H1 (cell line): ENCODE measurements at regions not wholly inside any gene's neighbourhood (a gene's known extent, or its start where the extent isn't known, plus 50 kb on each side); places are given as distances from the start of the nearest gene placed in this dataset.

Experiments
- CTCF ChIA-PET: fragments of 300-600 bp; sonication (Branson Sonifier 250); formaldehyde crosslinking; loops from one replicate; lab custom pipeline; 2021; ENCODE audit not compliant: partially characterized antibody; lab: Charles Lee
- POLR2A ChIA-PET: fragments of 300-600 bp; sonication (Branson Sonifier 250); formaldehyde crosslinking; loops from one replicate; lab custom pipeline; 2021; ENCODE audit warnings: inconsistent platforms; ENCODE audit not compliant: partially characterized antibody; lab: Charles Lee
- DNase-seq, 2 experiments: peaks; one replicate each; pipeline versions ENCODE4 v3.0.0 to v3.0.0-alpha.2; 2010 to 2022; ENCODE audit warnings: low spot score in 2 of 2, low read depth in 1 of 2, mixed read lengths in 1 of 2
- FAIRE-seq: peaks from 2 replicates; lab custom pipeline; 2011; peaks lifted over from hg19 to GRCh38; lab: Jason Lieb, UNC
- H2AFZ ChIP-seq: 2 replicates; pipeline ENCODE4 v1.8.1; 2012; ENCODE audit warnings: low read length, inconsistent platforms
- H2AK5ac ChIP-seq: 2 replicates; pipeline ENCODE4 v1.6.1; 2013; ENCODE audit warnings: low read depth, low read length
- H2BK120ac ChIP-seq: replicated peaks from 2 replicates; pipeline ENCODE3; 2013; ENCODE audit warnings: low read depth, low read length, inconsistent platforms
- H2BK12ac ChIP-seq: 2 replicates; pipeline ENCODE4 v1.6.1; 2013; ENCODE audit warnings: low read depth, low read length
- H2BK15ac ChIP-seq: 2 replicates; pipeline ENCODE4 v1.6.1; 2013; ENCODE audit warnings: low read length
- H2BK20ac ChIP-seq: 2 replicates; pipeline ENCODE4 v1.6.1; 2013; ENCODE audit warnings: low read length
- H2BK5ac ChIP-seq: 2 replicates; pipeline ENCODE4 v1.6.1; 2013; ENCODE audit warnings: low read depth, low read length
- H3K14ac ChIP-seq: 2 replicates; pipeline ENCODE4 v1.6.1; 2013; ENCODE audit warnings: inconsistent platforms; ENCODE audit not compliant: insufficient read length
- H3K18ac ChIP-seq: 2 replicates; pipeline ENCODE4 v1.6.1; 2013; ENCODE audit warnings: low read length; ENCODE audit errors: extremely low read depth
- H3K23ac ChIP-seq: 2 replicates; pipeline ENCODE4 v1.6.1; 2013; ENCODE audit warnings: inconsistent platforms; ENCODE audit not compliant: insufficient read length
- H3K23me2 ChIP-seq: 2 replicates; pipeline ENCODE4 v1.6.1; 2013; ENCODE audit warnings: low read depth, low read length
- H3K27ac ChIP-seq: 2 replicates; pipeline ENCODE4 v1.6.1; 2011; ENCODE audit warnings: low read depth, low read length, inconsistent platforms
- H3K27me3 ChIP-seq, 4 experiments: replicated peaks in 1 of 4; 1 replicate in 1 of 4; 2 replicates in 3 of 4; pipeline versions ENCODE4 v1.6.1 to v1.8.1; 2011 to 2013; ENCODE audit warnings: low read length in 3 of 4, mild to moderate bottlenecking in 3 of 4, inconsistent platforms in 2 of 4, mixed read lengths in 2 of 4, moderate library complexity in 1 of 4; ENCODE audit not compliant: control insufficient read depth in 3 of 4, insufficient read depth in 3 of 4; ENCODE audit errors: extremely low read depth in 1 of 4
- H3K36me3 ChIP-seq, 4 experiments: 2 replicates each; pipeline versions ENCODE4 v1.6.1 to v1.8.1; 2011 to 2013; ENCODE audit warnings: mild to moderate bottlenecking in 4 of 4, low read length in 3 of 4, moderate library complexity in 2 of 4, control low read depth in 1 of 4, inconsistent platforms in 1 of 4; ENCODE audit not compliant: insufficient read depth in 4 of 4, control insufficient read depth in 2 of 4
- H3K4ac ChIP-seq: replicated peaks from 2 replicates; pipeline ENCODE3; 2013; ENCODE audit warnings: low read length, low read depth, mixed read lengths, inconsistent platforms; ENCODE audit not compliant: insufficient read length
- H3K4me1 ChIP-seq, 4 experiments: replicated peaks in 1 of 4; 1 replicate in 1 of 4; 2 replicates in 3 of 4; pipeline versions ENCODE4 v1.6.1 to v1.8.1; 2011 to 2013; ENCODE audit warnings: low read length in 3 of 4, inconsistent platforms in 2 of 4, mixed read lengths in 1 of 4; ENCODE audit not compliant: insufficient read depth in 4 of 4, control insufficient read depth in 3 of 4
- H3K4me2 ChIP-seq, 2 experiments: 2 replicates each; pipeline versions ENCODE4 v1.6.1 to v1.8.1; 2011 to 2013; ENCODE audit warnings: low read depth in 2 of 2, low read length in 2 of 2, control low read depth in 1 of 2, inconsistent platforms in 1 of 2, mild to moderate bottlenecking in 1 of 2; ENCODE audit not compliant: insufficient read depth in 1 of 2
- H3K4me3 ChIP-seq, 4 experiments: fragments of 200-600, 300-600 bp in 1 of 4; sonication (generic), shearing (Covaris generic), sonication (Bioruptor Twin) in 1 of 4; 2 replicates each; pipeline versions ENCODE4 v1.5.1 to v1.8.1; 2011 to 2016; ENCODE audit warnings: low read length in 4 of 4, low read depth in 3 of 4, control low read depth in 2 of 4, inconsistent platforms in 2 of 4, mild to moderate bottlenecking in 2 of 4, mixed read lengths in 1 of 4, moderate library complexity in 1 of 4; ENCODE audit not compliant: insufficient read depth in 2 of 4; ENCODE audit errors: extremely low read depth in 1 of 4
- H3K56ac ChIP-seq: replicated peaks from 2 replicates; pipeline ENCODE3; 2013; ENCODE audit warnings: low read depth, mild to moderate bottlenecking, mixed read lengths, low read length, inconsistent platforms; ENCODE audit not compliant: insufficient read length
- H3K79me1 ChIP-seq: 2 replicates; pipeline ENCODE4 v1.6.1; 2013; ENCODE audit warnings: low read depth, low read length, control low read depth
- H3K79me2 ChIP-seq, 2 experiments: 2 replicates each; pipeline versions ENCODE4 v1.6.1 to v1.8.1; 2012 to 2013; ENCODE audit warnings: low read length in 2 of 2, mild to moderate bottlenecking in 2 of 2, inconsistent platforms in 1 of 2; ENCODE audit not compliant: insufficient read depth in 2 of 2, control insufficient read depth in 1 of 2
- H3K9ac ChIP-seq, 4 experiments: replicated peaks in 1 of 4; 1 replicate in 1 of 4; 2 replicates in 3 of 4; pipeline versions ENCODE4 v1.6.1 to v1.8.1; 2011 to 2013; ENCODE audit warnings: low read depth in 3 of 4, low read length in 3 of 4, control low read depth in 2 of 4, mild to moderate bottlenecking in 2 of 4, moderate library complexity in 2 of 4, inconsistent platforms in 1 of 4; ENCODE audit errors: extremely low read depth in 1 of 4
- H3K9me3 ChIP-seq, 2 experiments: 2 replicates each; pipeline versions ENCODE4 v1.6.1 to v1.8.1; 2012 to 2013; ENCODE audit warnings: mild to moderate bottlenecking in 2 of 2, moderate library complexity in 2 of 2, control low read depth in 1 of 2, inconsistent platforms in 1 of 2, low read depth in 1 of 2, low read length in 1 of 2, mixed read lengths in 1 of 2; ENCODE audit not compliant: insufficient read depth in 2 of 2
- H4K20me1 ChIP-seq, 2 experiments: replicated peaks in 1 of 2; 2 replicates each; pipeline versions ENCODE3 to v1.8.1; 2011 to 2013; ENCODE audit warnings: inconsistent platforms in 2 of 2, low read length in 2 of 2, mild to moderate bottlenecking in 1 of 2; ENCODE audit not compliant: insufficient read depth in 2 of 2, control insufficient read depth in 1 of 2
- H4K5ac ChIP-seq: 2 replicates; pipeline ENCODE4 v1.6.1; 2013; ENCODE audit warnings: low read length, low read depth, mixed read lengths, inconsistent platforms; ENCODE audit not compliant: insufficient read length
- H4K8ac ChIP-seq: 2 replicates; pipeline ENCODE4 v1.8.0; 2013; ENCODE audit warnings: mild to moderate bottlenecking, moderate library complexity, low read length, inconsistent platforms; ENCODE audit not compliant: insufficient read depth; ENCODE audit errors: extremely low read depth
- H4K91ac ChIP-seq: replicated peaks from 2 replicates; pipeline ENCODE3; 2013; ENCODE audit warnings: low read length, mixed read lengths, inconsistent platforms; ENCODE audit not compliant: insufficient read length
- ATF2 ChIP-seq: IDR thresholded peaks from 2 replicates; pipeline ENCODE4 v1.6.1; 2012; ENCODE audit warnings: low read length, inconsistent platforms
- CTCF ChIP-seq, 3 experiments: IDR thresholded peaks; 1 replicate in 2 of 3; 2 replicates in 1 of 3; pipeline versions ENCODE4 v1.5.1 to v1.6.1; 2011; ENCODE audit warnings: low read length in 3 of 3, mild to moderate bottlenecking in 3 of 3, inconsistent platforms in 2 of 3, low read depth in 1 of 3, moderate library complexity in 1 of 3; ENCODE audit not compliant: insufficient read depth in 1 of 3; ENCODE audit errors: control extremely low read depth in 1 of 3
- JUN ChIP-seq: IDR thresholded peaks from 2 replicates; pipeline ENCODE4 v1.6.1; 2011; ENCODE audit warnings: low read depth, mild to moderate bottlenecking, improper control_type of control experiment, low read length
- JUND ChIP-seq: IDR thresholded peaks from 2 replicates; pipeline ENCODE4 v1.6.1; 2011; ENCODE audit warnings: mild to moderate bottlenecking, improper control_type of control experiment, low read length
- KDM1A ChIP-seq: fragments of 200-600, 300-600 bp; sonication (generic); IDR thresholded peaks from 2 replicates; pipeline ENCODE4 v1.7.1; 2016; ENCODE audit warnings: mild to moderate bottlenecking, low read length, borderline replicate concordance
- RBBP5 ChIP-seq: IDR thresholded peaks from 2 replicates; pipeline ENCODE4 v1.7.1; 2012; ENCODE audit warnings: low read depth, mild to moderate bottlenecking, inconsistent platforms, low read length, moderate library complexity, borderline replicate concordance
- SP4 ChIP-seq: IDR thresholded peaks from 2 replicates; pipeline ENCODE4 v1.6.1; 2012; ENCODE audit warnings: low read length, inconsistent platforms
- SUZ12 ChIP-seq: fragments of 200-600 bp; sonication (generic); IDR thresholded peaks from 2 replicates; pipeline ENCODE4 v1.6.1; 2012; ENCODE audit warnings: mild to moderate bottlenecking, inconsistent platforms, low read length, moderate library complexity, mixed read lengths
- TBP ChIP-seq: IDR thresholded peaks from 2 replicates; pipeline ENCODE4 v1.6.1; 2011; ENCODE audit warnings: low read depth, low read length, improper control_type of control experiment
- ZNF274 ChIP-seq: IDR thresholded peaks from 2 replicates; pipeline ENCODE4 v1.7.0; 2012; ENCODE audit warnings: low read length, borderline replicate concordance; ENCODE audit errors: extremely low read depth
- WGBS, 2 experiments: shearing (Covaris generic) in 1 of 2; methylation state at CpG; one replicate each; pipeline versions ENCODE4 v1.1.6 to v1.1.7; 2013 to 2015; ENCODE audit warnings: low lambda C conversion rate in 2 of 2, mixed read lengths in 2 of 2, inconsistent platforms in 1 of 2, low coverage in 1 of 2, missing lambda C conversion rate in 1 of 2; ENCODE audit not compliant: insufficient replicate concordance in 2 of 2, insufficient coverage in 1 of 2, insufficient read length in 1 of 2; ENCODE audit errors: extremely low coverage in 1 of 2, missing lambda C conversion rate in 1 of 2; 5-methylcytosine and 5-hydroxymethylcytosine counted together

- no peaks in the 10 kb centered on the region for H3K9me3 ChIP-seq
- no peak overlapping the region for H2BK5ac ChIP-seq
- H2AK5ac ChIP-seq = no peak overlapping the region
- H3K23ac ChIP-seq = no peak overlapping the region
- no peak overlapping the region for H3K9ac ChIP-seq
- no peak overlapping the region for H3K4me3 ChIP-seq
- no peak overlapping the region for H2BK20ac ChIP-seq
- no peak overlapping the region for H4K5ac ChIP-seq
- CTCF ChIA-PET = interaction anchor here (0.8 to 2.7 kb wide), 13 partner anchors 11 to 454 kb away, joined by 3 to 8 read pairs (median 5); no protein-coding TSS in a partner anchor
- WGBS, 2 experiments = 96% methylated on average over 7 of the region's 7 CpGs; no CpG with 5 or more reads in 1 of the 2 experiments
- H3K4ac ChIP-seq = no peak overlapping the region
- H3K79me2 ChIP-seq = no peaks in the 10 kb centered on the region
- no peak overlapping the region for H3K18ac ChIP-seq
- H3K4me2 ChIP-seq = no peak overlapping the region
- no peak overlapping the region for H4K91ac ChIP-seq
- no peaks in the 10 kb centered on the region for H3K79me1 ChIP-seq
- H3K23me2 ChIP-seq = no peaks in the 10 kb centered on the region
- POLR2A ChIA-PET = interaction anchor here (1.2 kb wide), 1 partner anchor 520 kb away, joined by 3 read pairs; the partner anchor contains the start of gene TLE3
- H3K14ac ChIP-seq = no peak overlapping the region
- no peak overlapping the region for H2BK120ac ChIP-seq
- FAIRE-seq (no peak), DNase-seq (no peak)
- no peaks in the 10 kb centered on the region for H3K27me3 ChIP-seq
- no peak overlapping the region for H3K56ac ChIP-seq
- no peak overlapping the region for H4K8ac ChIP-seq
- H3K36me3 ChIP-seq = no peaks in the 10 kb centered on the region
- H4K20me1 ChIP-seq = no peaks in the 10 kb centered on the region
- H2BK12ac ChIP-seq = no peak overlapping the region; the same call in 1 of the 2 replicates
- no peak overlapping the region for H3K27ac ChIP-seq
- H3K4me1 ChIP-seq = peaks cover 0 to 3% (median under 1%) of the 10 kb centered on the region in 4 experiments; a peak in 2 of 7 replicates
- no peak overlapping the region for H2AFZ ChIP-seq
- 0 out of 2 replicates have a peak overlapping the region, but pooled peaks have one; percentile 32 for H2BK15ac ChIP-seq
- TF ChIP-seq JUND = no peak
- TF ChIP-seq SP4 = no peak
- TF ChIP-seq SUZ12 = no peak
- TF ChIP-seq RBBP5 = no peak
- TF ChIP-seq JUN = no peak
- TF ChIP-seq ATF2 = no peak
- no peak for TF ChIP-seq TBP
- TF ChIP-seq CTCF (IDR thresholded peaks at IDR 0.05; ENCODE audit: control extremely low read depth in 1 of 3, insufficient read depth in 1 of 3, low read depth in 1 of 3, low read length in 3 of 3) = no peak
- TF ChIP-seq KDM1A = no peak
- TF ChIP-seq ZNF274 = no peak
Observed at GRCh38 chr15:69577397-69577796, 124.8 kb downstream of the RPLP1 start.
